ENCODE measurements at regions not wholly inside any gene's neighbourhood (a gene's known extent, or its start where the extent isn't known, plus 50 kb on each side); places are given as distances from the start of the nearest gene placed in this dataset.
A peak's percentile ranks its signal among the peaks of the same experiment; 100 is the strongest.

DNA sequence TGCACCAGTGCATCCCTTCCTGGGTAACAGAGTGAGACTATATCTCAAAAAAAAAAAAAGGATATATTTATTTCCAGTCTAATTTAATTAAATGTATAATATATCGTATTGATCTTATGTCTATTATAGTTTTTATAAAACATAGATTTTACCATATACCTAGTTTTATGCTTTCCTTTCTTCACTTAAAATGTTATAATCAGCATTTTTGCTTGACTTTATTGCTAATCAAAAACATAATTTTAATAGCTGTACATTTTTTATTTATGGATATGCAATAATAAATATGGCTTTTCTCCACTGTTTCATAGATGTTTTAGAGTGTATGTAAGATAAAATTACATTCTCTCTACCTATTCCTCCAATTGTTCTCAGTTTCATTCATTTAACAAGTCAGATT, 958.0 kb downstream of the EPHA4 start:
- DNase-seq (ENCODE audit: low read depth), result no peak
- TF ChIP-seq, protein P1, sequence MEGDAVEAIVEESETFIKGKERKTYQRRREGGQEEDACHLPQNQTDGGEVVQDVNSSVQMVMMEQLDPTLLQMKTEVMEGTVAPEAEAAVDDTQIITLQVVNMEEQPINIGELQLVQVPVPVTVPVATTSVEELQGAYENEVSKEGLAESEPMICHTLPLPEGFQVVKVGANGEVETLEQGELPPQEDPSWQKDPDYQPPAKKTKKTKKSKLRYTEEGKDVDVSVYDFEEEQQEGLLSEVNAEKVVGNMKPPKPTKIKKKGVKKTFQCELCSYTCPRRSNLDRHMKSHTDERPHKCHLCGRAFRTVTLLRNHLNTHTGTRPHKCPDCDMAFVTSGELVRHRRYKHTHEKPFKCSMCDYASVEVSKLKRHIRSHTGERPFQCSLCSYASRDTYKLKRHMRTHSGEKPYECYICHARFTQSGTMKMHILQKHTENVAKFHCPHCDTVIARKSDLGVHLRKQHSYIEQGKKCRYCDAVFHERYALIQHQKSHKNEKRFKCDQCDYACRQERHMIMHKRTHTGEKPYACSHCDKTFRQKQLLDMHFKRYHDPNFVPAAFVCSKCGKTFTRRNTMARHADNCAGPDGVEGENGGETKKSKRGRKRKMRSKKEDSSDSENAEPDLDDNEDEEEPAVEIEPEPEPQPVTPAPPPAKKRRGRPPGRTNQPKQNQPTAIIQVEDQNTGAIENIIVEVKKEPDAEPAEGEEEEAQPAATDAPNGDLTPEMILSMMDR (IDR thresholded peaks at IDR 0.05; ENCODE audit: low read length, missing control alignments), result no peak
- no peak overlapping the region for H3K4me3 ChIP-seq (replicated peaks; ENCODE audit: low read depth, low read length)

DNA sequence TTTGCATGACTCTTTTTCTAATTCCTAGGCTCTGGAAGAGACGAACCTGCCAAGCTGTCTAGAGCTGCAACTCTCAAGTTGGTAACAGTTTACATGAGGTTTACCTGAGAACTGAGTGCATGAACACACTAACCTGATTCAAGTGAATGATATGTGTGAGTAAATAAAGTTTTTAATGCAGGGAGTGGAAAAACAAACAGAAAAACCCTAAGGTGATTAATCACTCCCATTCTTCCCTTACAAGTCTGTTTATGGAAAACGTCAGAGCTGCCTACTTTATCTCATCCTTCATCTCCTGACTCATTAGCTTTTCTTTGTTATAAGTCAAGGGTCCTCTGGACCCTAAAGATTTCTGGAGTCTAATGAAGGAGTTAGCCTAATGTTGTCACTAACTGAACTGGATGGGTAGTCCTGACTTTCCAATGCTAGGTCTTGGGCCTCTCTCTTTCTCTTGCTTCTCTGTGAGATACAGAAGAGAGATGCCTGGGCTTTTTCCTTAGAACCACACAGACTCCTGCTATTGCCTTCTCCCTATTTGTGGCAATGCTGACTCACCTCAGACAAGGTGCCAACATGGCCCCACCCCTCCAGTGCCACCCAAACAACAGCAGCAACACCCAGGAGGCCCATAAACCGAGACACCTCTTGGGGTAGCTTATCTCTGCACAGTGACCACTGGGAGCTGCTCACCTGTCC, 952.4 kb downstream of the EPHA4 start:
- TF ChIP-seq, protein P1 (IDR thresholded peaks at IDR 0.05; ENCODE audit: low read length, missing control alignments), result no peak
- peak; percentile 1 for DNase-seq (ENCODE audit: low read depth)
- H3K4me3 ChIP-seq (replicated peaks; ENCODE audit: low read depth, low read length), result no peak overlapping the region

DNA sequence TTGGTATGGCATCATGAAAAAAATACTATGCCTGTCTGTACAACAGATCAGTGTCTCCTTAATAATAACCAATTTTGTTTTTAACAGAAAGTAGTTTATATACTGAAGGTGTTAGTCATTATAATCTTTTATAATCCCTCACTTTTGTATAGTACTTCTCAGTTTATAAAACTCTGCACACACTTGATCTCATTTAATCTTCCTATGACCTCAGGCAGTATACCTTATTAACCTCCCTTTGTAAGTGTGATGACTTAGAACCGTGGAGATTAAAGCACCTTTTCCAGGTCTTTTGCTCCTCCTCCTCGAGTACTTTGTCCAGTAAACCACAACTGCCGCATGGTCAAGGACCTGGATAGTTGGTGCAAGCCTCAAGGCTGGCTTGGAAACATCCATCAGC, 945.5 kb downstream of the EPHA4 start:
- TF ChIP-seq, protein P1 (IDR thresholded peaks at IDR 0.05; ENCODE audit: low read length, missing control alignments), result no peak
- DNase-seq (ENCODE audit: low read depth), result no peak
- no peak overlapping the region for H3K4me3 ChIP-seq (replicated peaks; ENCODE audit: low read depth, low read length)

DNA sequence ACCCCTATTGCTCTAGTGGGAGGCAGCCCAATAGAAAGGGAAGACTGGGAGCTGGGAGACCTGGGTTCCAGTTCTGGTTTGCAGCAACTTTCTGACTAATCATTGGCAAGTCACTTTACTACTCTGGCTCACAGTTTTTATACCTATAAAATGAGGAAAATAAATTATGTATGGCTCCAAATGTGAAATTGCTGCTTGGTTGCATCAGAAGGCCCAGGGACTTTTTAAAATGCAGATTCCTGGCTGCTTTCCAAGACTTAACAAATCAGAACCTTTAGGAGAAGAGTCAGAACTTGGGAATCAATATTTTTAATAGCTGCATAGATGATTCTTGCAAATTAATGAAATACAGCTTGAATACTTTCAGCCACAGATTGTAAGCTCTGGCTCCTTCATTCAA, 943.9 kb downstream of the EPHA4 start:
- TF ChIP-seq, protein P1 (IDR thresholded peaks at IDR 0.05; ENCODE audit: low read length, missing control alignments), result no peak
- no peak for DNase-seq (ENCODE audit: low read depth)
- H3K4me3 ChIP-seq (replicated peaks; ENCODE audit: low read depth, low read length), result no peak overlapping the region

DNA sequence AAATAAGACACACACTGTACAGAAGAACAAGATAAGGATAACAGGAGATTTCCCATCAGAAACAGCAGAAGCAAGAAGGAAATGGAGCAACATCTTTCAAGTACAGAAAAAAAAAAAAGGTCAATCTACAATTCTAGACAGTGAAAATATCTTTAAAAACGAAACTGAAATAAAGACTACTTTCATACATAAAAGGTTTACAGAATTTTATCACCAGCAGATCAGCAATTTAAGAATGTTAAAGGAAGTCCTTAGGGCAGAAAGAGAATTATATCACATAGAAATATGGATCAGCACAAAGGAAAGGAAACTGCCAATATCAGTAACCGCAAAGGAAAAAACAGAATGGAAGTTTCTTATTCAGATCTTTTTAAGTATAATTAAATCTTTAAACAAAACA, 931.0 kb downstream of the EPHA4 start:
- H3K4me3 ChIP-seq (replicated peaks; ENCODE audit: low read depth, low read length), result no peak overlapping the region
- TF ChIP-seq, protein P1 (IDR thresholded peaks at IDR 0.05; ENCODE audit: low read length, missing control alignments), result no peak
- no peak for DNase-seq (ENCODE audit: low read depth)

DNA sequence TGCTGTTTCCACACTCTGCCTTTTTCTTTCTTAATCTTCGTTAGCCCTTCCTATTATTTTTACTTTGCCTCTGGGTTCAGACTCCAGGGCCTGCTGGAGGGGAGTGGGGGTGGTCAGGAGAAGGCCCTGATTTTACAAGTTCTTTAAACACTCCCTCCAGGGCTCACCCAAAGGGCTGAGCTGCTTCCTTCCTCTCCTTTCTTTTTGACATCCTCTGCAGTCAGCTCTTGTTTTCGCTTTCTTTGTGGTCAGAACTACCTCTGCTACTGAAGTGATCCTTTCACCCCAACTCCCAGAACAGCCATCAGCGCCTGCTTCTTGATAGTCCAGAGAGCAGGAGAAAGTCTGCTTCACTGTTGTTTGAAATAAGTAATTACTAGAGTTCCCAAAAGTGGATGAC, 925.7 kb downstream of the EPHA4 start:
- TF ChIP-seq, protein P1 (IDR thresholded peaks at IDR 0.05; ENCODE audit: low read length, missing control alignments), result no peak

DNA sequence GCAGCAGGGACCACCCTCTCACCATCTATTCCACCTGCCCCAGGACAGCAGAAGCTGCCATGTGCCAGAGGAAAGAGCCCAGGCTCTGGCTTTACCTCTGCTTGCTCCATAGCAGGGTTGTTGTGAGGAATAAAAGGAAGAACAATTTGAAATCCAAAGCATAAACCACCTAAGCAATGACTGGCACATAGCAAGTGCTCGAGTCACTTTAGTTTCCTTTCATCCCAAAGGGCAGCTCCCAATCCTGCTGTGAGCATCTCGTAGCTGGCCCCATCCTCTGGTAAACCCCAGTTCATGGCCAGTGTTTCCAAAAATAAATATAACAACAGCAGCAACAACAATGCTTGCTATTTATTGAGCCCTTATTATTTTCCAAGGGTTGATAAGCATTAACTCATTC, 923.5 kb downstream of the EPHA4 start:
- DNase-seq (ENCODE audit: low read depth), result no peak
- TF ChIP-seq, protein P1 (IDR thresholded peaks at IDR 0.05; ENCODE audit: low read length, missing control alignments), result no peak
- H3K4me3 ChIP-seq (replicated peaks; ENCODE audit: low read depth, low read length), result no peak overlapping the region

More for the DNA sequence above, 925.7 kb downstream of the EPHA4 start:
- H3K4me3 ChIP-seq (replicated peaks; ENCODE audit: low read depth, low read length), result no peak overlapping the region
- no peak for DNase-seq (ENCODE audit: low read depth)
